ENCODE measurements at regions not wholly inside any gene's neighbourhood (a gene's known extent, or its start where the extent isn't known, plus 50 kb on each side); places are given as distances from the start of the nearest gene placed in this dataset.

DNA sequence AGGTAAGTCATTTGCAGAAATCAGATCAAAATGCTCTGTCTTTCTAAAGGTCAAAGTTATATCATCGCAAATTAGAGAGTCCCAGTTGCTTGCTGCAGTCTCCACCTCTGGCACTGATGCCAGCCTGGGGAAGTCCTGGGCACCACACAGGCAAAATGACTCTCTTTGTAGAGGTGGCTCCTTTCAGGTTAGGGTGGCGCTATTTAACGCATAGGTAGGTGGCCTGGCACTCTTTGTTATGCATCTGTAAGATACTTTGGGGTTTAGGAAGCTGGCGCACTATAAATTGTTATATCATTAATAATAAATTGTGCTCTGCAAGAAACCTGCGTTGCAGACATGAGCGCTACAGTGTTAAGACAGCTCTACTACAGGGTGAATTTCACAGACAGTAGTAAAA is 268.5 kb downstream of the ICOS start:
- Mint-ChIP-seq H3K9me3 (no peaks in the 10 kb centered on the region), H3K27me3 (peaks cover 10 to 15% of the 10 kb centered on the region in 2 donors), H3K4me3 (no peak overlapping the region), H3K4me1 (peaks cover 0 to 7% (median 2%) of the 10 kb centered on the region in 3 donors), H3K36me3 (no peaks in the 10 kb centered on the region), H3K27ac (no peak overlapping the region)
- ATAC-seq (replicated peaks in 1 of 4) (no peak), DNase-seq (no peak)
- H3K4me3 ChIP-seq (ENCODE audit: control insufficient read depth in 1 of 2, extremely low read depth in 1 of 2, low read length in 1 of 2) = no peak overlapping the region
- WGBS (ENCODE audit: insufficient coverage) = 100% methylated on average over 1 of the region's 6 CpGs
- H3K9me3 ChIP-seq = no peaks in the 10 kb centered on the region
- ChIA-PET POLR2A (no interaction called here), CTCF (no interaction called here)
- no peaks in the 10 kb centered on the region for H3K4me1 ChIP-seq (ENCODE audit: control insufficient read depth in 1 of 2, extremely low read depth in 1 of 2, insufficient read depth in 2 of 2, low read length in 2 of 2)
- H3K27me3 ChIP-seq (replicated peaks in 1 of 2; ENCODE audit: control insufficient read depth in 2 of 2, extremely low read depth in 1 of 2, insufficient read depth in 2 of 2, low read length in 1 of 2) = peaks cover 0 to 5% of the 10 kb centered on the region in 2 experiments
- no peaks in the 10 kb centered on the region for H3K36me3 ChIP-seq (ENCODE audit: control insufficient read depth in 2 of 2, extremely low read depth in 1 of 2, insufficient read depth in 1 of 2, low read length in 1 of 2)
- H3K27ac ChIP-seq (ENCODE audit: low read length) = no peak overlapping the region

DNA sequence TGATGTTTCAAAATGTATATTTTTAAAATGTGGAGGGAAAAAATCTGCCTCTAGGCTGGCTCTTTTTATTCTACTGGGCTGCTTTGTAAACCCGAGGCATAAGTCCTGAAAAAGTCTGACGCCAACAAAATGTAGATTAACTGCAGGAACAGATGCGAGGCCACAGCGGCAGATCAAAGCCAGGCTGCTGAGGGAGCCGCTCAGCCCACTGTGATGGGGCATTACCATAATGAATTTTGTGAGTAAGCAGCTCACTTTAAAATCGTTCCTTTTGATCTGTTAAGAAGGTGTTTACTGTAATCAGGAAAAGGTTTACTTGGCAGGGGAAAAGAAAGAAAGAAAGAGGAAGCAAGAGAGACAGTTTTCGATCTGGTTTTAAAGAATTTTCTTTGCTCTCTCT is 269.0 kb downstream of the ICOS start:
- CTCF ChIA-PET = no interaction called here
- WGBS (ENCODE audit: insufficient coverage) = 31% methylated on average over 5 of the region's 7 CpGs
- Histone ChIP-seq H3K36me3 (ENCODE audit: control insufficient read depth in 2 of 2, extremely low read depth in 1 of 2, insufficient read depth in 1 of 2, low read length in 1 of 2) (no peaks in the 10 kb centered on the region), H3K27ac (ENCODE audit: low read length) (no peak overlapping the region), H3K4me3 (ENCODE audit: control insufficient read depth in 1 of 2, extremely low read depth in 1 of 2, low read length in 1 of 2) (no peak overlapping the region), H3K9me3 (no peaks in the 10 kb centered on the region), H3K4me1 (ENCODE audit: control insufficient read depth in 1 of 2, extremely low read depth in 1 of 2, insufficient read depth in 2 of 2, low read length in 2 of 2) (no peaks in the 10 kb centered on the region), H3K27me3 (replicated peaks in 1 of 2; ENCODE audit: control insufficient read depth in 2 of 2, extremely low read depth in 1 of 2, insufficient read depth in 2 of 2, low read length in 1 of 2) (peaks cover 0 to 5% of the 10 kb centered on the region in 2 experiments)
- no peak for DNase-seq
- Mint-ChIP-seq H3K27me3 (peaks cover 10 to 15% of the 10 kb centered on the region in 2 donors), H3K27ac (no peak overlapping the region), H3K4me1 (peaks cover 0 to 7% (median 2%) of the 10 kb centered on the region in 3 donors), H3K9me3 (no peaks in the 10 kb centered on the region), H3K4me3 (no peak overlapping the region), H3K36me3 (no peaks in the 10 kb centered on the region)
- ATAC-seq (replicated peaks in 1 of 4) = no peak
- POLR2A ChIA-PET = no interaction called here

DNA sequence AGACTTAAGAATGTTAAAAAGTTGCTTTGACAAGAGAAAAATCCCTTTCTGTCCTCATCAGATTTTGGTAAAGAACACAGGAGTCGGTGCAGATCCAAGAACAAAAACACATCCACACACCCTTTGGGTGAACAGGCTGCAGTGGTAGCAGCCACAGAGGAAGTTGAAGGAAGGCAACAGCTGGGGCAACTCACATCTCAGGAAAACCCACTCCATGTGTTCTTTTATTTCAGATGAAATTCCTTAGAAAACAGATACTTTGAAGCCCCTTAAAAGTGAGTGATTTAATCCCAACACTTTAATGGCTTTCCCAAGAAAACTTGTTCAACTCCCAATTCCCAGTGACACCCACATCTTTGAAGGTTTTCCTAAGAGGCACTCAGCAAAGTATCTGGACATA is 271.3 kb downstream of the ICOS start:
- Histone ChIP-seq H3K27me3 (replicated peaks in 1 of 2; ENCODE audit: control insufficient read depth in 2 of 2, extremely low read depth in 1 of 2, insufficient read depth in 2 of 2, low read length in 1 of 2) (peaks cover 0 to 10% of the 10 kb centered on the region in 2 experiments), H3K27ac (ENCODE audit: low read length) (no peak overlapping the region), H3K4me3 (ENCODE audit: control insufficient read depth in 1 of 2, extremely low read depth in 1 of 2, low read length in 1 of 2) (no peak overlapping the region), H3K4me1 (ENCODE audit: control insufficient read depth in 1 of 2, extremely low read depth in 1 of 2, insufficient read depth in 2 of 2, low read length in 2 of 2) (no peaks in the 10 kb centered on the region), H3K36me3 (ENCODE audit: control insufficient read depth in 2 of 2, extremely low read depth in 1 of 2, insufficient read depth in 1 of 2, low read length in 1 of 2) (no peaks in the 10 kb centered on the region), H3K9me3 (no peaks in the 10 kb centered on the region)
- Mint-ChIP-seq H3K9me3 (no peaks in the 10 kb centered on the region), H3K36me3 (no peaks in the 10 kb centered on the region), H3K4me3 (no peak overlapping the region), H3K4me1 (peaks cover 0 to 7% (median 2%) of the 10 kb centered on the region in 3 donors), H3K27me3 (peaks cover 10 to 17% of the 10 kb centered on the region in 2 donors), H3K27ac (no peak overlapping the region)
- no CpG with 5 or more reads among the region's 1 CpG for WGBS (ENCODE audit: insufficient coverage)
- POLR2A ChIA-PET = no interaction called here
- CTCF ChIA-PET = no interaction called here
- DNase-seq (no peak), ATAC-seq (replicated peaks in 1 of 4) (no peak)

DNA sequence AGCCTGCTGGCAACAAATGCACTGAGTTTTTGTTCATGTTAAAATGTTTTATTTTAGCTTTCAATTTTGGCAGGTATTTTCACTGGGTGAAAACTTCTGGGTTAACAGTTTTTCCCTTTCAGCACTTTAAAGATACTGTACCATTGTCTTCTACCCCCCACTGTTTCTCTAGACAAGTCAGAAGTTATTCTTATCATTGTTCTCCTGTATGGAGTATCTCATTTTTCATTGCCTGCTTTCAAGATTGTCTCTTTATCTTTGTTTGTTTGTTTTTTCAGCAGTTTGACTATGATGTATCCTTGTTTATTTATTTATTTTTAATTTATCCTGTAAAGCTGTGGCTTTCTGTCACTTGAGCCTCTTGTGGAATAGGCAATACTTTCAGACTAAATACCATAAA is 277.0 kb downstream of the ICOS start:
- H3K27ac Mint-ChIP-seq = no peak overlapping the region
- no peaks in the 10 kb centered on the region for H3K36me3 Mint-ChIP-seq

DNA sequence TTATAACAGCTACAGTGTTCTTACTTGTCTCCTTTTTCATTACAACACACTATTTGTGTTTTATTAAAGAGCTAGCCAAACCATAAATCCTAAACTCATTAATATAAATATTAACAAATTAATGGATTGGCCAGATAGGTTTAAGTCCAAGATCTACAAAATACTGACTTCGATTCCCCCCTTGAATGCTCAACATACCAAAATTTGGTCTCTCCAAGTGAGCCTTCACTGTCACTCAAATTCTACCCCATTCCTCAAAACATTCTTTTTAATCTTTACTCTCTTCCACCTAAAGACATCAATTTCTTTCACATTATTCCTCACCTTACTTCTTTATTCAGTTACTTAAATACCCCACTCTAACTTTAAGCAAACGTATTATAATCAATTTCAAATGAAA is 281.5 kb downstream of the ICOS start:
- 71% methylated on average over 1 of the region's 2 CpGs for WGBS (ENCODE audit: insufficient coverage)
- Mint-ChIP-seq H3K4me3 (no peak overlapping the region), H3K36me3 (no peaks in the 10 kb centered on the region), H3K9me3 (peaks cover 0 to 10% (median 7%) of the 10 kb centered on the region in 3 donors), H3K27me3 (peaks cover 10 to 17% of the 10 kb centered on the region in 2 donors), H3K4me1 (no peaks in the 10 kb centered on the region), H3K27ac (no peak overlapping the region)
- ChIA-PET POLR2A (interaction anchor here in 1 of 2 donors (0.5 kb wide), 1 partner anchor 162 kb away, joined by 5 read pairs; no protein-coding TSS in a partner anchor), CTCF (no interaction called here)
- H3K9me3 ChIP-seq = no peaks in the 10 kb centered on the region
- H3K4me1 ChIP-seq (ENCODE audit: control insufficient read depth in 1 of 2, extremely low read depth in 1 of 2, insufficient read depth in 2 of 2, low read length in 2 of 2) = no peaks in the 10 kb centered on the region
- no peaks in the 10 kb centered on the region for H3K36me3 ChIP-seq (ENCODE audit: control insufficient read depth in 2 of 2, extremely low read depth in 1 of 2, insufficient read depth in 1 of 2, low read length in 1 of 2)
- H3K27ac ChIP-seq (ENCODE audit: low read length) = no peak overlapping the region
- H3K4me3 ChIP-seq (ENCODE audit: control insufficient read depth in 1 of 2, extremely low read depth in 1 of 2, low read length in 1 of 2) = no peak overlapping the region
- ATAC-seq (replicated peaks in 1 of 4) (no peak), DNase-seq (no peak)
- peaks cover 0 to 9% of the 10 kb centered on the region in 2 experiments for H3K27me3 ChIP-seq (replicated peaks in 1 of 2; ENCODE audit: control insufficient read depth in 2 of 2, extremely low read depth in 1 of 2, insufficient read depth in 2 of 2, low read length in 1 of 2)

More for the DNA sequence above, 277.0 kb downstream of the ICOS start:
- Histone ChIP-seq H3K36me3 (ENCODE audit: control insufficient read depth in 2 of 2, extremely low read depth in 1 of 2, insufficient read depth in 1 of 2, low read length in 1 of 2) (no peaks in the 10 kb centered on the region), H3K4me1 (ENCODE audit: control insufficient read depth in 1 of 2, extremely low read depth in 1 of 2, insufficient read depth in 2 of 2, low read length in 2 of 2) (no peaks in the 10 kb centered on the region), H3K4me3 (ENCODE audit: control insufficient read depth in 1 of 2, extremely low read depth in 1 of 2, low read length in 1 of 2) (no peak overlapping the region), H3K27me3 (replicated peaks in 1 of 2; ENCODE audit: control insufficient read depth in 2 of 2, extremely low read depth in 1 of 2, insufficient read depth in 2 of 2, low read length in 1 of 2) (peaks cover 0 to 5% of the 10 kb centered on the region in 2 experiments), H3K9me3 (no peaks in the 10 kb centered on the region), H3K27ac (ENCODE audit: low read length) (no peak overlapping the region)
- ATAC-seq (replicated peaks in 1 of 4) (no peak), DNase-seq (no peak)
- Mint-ChIP-seq H3K4me1 (no peaks in the 10 kb centered on the region), H3K4me3 (no peak overlapping the region), H3K9me3 (peaks cover 0 to 10% (median 8%) of the 10 kb centered on the region in 3 donors), H3K27me3 (peaks cover 12 to 13% of the 10 kb centered on the region in 2 donors)
- POLR2A ChIA-PET = no interaction called here
- CTCF ChIA-PET = interaction anchor here in 1 of 2 donors (0.8 kb wide), 1 partner anchor 189 kb away, joined by 3 read pairs; no protein-coding TSS in a partner anchor

DNA sequence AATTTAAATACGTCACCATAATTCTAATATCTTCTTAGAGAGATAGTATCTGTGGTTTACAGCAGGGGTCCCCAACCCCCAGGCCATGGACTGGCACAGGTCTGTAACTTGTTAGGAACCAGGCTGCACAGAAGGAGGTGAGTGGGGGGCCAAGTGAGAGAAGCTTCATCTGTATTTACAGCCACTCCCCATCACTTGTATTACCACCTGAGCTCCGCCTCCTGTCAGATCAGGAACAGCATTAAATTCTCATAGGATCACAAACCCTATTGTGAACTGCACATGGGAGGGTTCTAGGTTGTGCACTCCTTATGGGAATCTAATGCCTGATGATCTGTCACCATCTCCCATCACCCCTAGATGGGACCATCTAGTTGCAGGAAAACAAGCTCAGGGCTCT is 282.6 kb downstream of the ICOS start:
- Mint-ChIP-seq H3K27ac (no peak overlapping the region), H3K4me3 (no peak overlapping the region), H3K9me3 (peaks cover 0 to 10% (median 5%) of the 10 kb centered on the region in 3 donors), H3K27me3 (peaks cover 10% of the 10 kb centered on the region in 2 donors), H3K4me1 (no peaks in the 10 kb centered on the region), H3K36me3 (no peaks in the 10 kb centered on the region)
- no peaks in the 10 kb centered on the region for H3K9me3 ChIP-seq
- CTCF ChIA-PET = no interaction called here
- WGBS (ENCODE audit: insufficient coverage) = no CpG with 5 or more reads among the region's 2 CpGs
- no peaks in the 10 kb centered on the region for H3K4me1 ChIP-seq (ENCODE audit: control insufficient read depth in 1 of 2, extremely low read depth in 1 of 2, insufficient read depth in 2 of 2, low read length in 2 of 2)
- no peak for DNase-seq
- ATAC-seq (replicated peaks in 1 of 4) = no peak
- no peaks in the 10 kb centered on the region for H3K36me3 ChIP-seq (ENCODE audit: control insufficient read depth in 2 of 2, extremely low read depth in 1 of 2, insufficient read depth in 1 of 2, low read length in 1 of 2)
- H3K27ac ChIP-seq (ENCODE audit: low read length) = no peak overlapping the region
- peaks cover 0 to 17% of the 10 kb centered on the region in 2 experiments for H3K27me3 ChIP-seq (replicated peaks in 1 of 2; ENCODE audit: control insufficient read depth in 2 of 2, extremely low read depth in 1 of 2, insufficient read depth in 2 of 2, low read length in 1 of 2)
- POLR2A ChIA-PET = no interaction called here
- no peak overlapping the region for H3K4me3 ChIP-seq (ENCODE audit: control insufficient read depth in 1 of 2, extremely low read depth in 1 of 2, low read length in 1 of 2)

DNA sequence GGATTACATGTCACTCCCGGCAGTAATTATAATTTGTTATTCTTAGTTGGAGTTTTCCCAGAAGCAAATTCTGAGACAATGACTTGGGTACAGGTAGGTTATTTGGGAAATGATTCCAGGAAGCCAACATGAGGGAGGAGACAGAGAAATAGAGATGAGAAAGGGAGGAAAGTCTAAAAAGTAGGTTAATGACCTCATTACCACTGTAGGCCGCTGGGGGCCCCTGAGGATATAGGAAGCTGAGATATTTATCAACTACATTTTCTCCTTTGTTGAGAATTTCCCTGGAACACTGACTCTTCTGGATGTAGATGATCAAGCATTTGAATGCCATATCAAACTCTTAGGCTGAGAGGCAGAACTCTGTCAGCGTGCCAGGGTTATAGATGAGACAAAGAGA is 284.3 kb downstream of the ICOS start:
- Histone ChIP-seq H3K27ac (ENCODE audit: low read length) (no peak overlapping the region), H3K36me3 (ENCODE audit: control insufficient read depth in 2 of 2, extremely low read depth in 1 of 2, insufficient read depth in 1 of 2, low read length in 1 of 2) (no peaks in the 10 kb centered on the region), H3K4me3 (ENCODE audit: control insufficient read depth in 1 of 2, extremely low read depth in 1 of 2, low read length in 1 of 2) (no peak overlapping the region), H3K9me3 (no peaks in the 10 kb centered on the region), H3K27me3 (replicated peaks in 1 of 2; ENCODE audit: control insufficient read depth in 2 of 2, extremely low read depth in 1 of 2, insufficient read depth in 2 of 2, low read length in 1 of 2) (peaks cover 0 to 17% of the 10 kb centered on the region in 2 experiments), H3K4me1 (ENCODE audit: control insufficient read depth in 1 of 2, extremely low read depth in 1 of 2, insufficient read depth in 2 of 2, low read length in 2 of 2) (no peaks in the 10 kb centered on the region)
- Mint-ChIP-seq H3K4me1 (no peaks in the 10 kb centered on the region), H3K27ac (no peak overlapping the region), H3K9me3 (peaks cover 0 to 5% (median 1%) of the 10 kb centered on the region in 3 donors), H3K27me3 (peaks cover 3 to 4% of the 10 kb centered on the region in 2 donors), H3K4me3 (no peak overlapping the region), H3K36me3 (no peaks in the 10 kb centered on the region)
- CTCF ChIA-PET = no interaction called here
- 100% methylated on average over 1 of the region's 3 CpGs for WGBS (ENCODE audit: insufficient coverage)
- ATAC-seq (replicated peaks in 1 of 4) = no peak
- POLR2A ChIA-PET = no interaction called here
- DNase-seq = no peak

Measured in T-cell (primary cell).